ENCODE measurements at regions not wholly inside any gene's neighbourhood (a gene's known extent, or its start where the extent isn't known, plus 50 kb on each side); places are given as distances from the start of the nearest gene placed in this dataset.

DNA sequence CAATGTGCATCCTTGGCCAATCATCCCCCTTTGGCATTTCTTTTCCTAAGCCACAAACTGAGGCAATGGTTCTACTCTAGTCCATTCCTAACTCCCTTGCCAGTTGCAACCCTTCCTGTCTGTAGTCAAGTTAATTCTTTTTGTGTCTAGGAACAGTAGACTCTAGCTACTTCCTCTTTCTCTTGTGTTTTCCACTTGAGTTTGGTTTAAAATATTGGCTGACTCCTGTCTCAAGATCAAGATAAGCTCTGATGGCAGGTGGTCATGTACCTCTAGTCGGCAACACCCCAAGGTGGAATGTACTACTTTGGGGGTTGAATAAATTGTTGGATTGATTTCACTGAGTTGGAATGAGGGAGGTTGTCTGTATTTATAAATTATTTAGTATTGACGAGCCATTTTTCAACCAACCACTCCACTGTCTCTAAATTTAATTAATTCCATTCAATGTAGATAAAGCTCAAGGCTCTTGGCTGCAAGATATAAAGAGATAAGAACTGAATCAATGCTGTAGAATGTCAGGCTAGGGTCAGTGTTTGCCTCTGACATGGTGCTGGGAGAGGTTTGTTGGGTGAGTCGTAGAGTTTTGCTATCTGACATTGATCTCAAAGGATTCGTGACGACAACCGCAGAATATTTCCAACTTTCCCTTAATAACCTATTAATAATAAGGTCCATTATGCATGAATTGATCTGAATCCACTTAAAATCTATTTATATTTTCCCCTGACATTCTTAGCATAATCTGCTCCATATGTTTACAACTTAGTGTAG is 188.7 kb upstream of the APCDD1 start:
- DNase-seq (ENCODE audit: low spot score) (no peak), ATAC-seq (ENCODE audit: low FRiP score) (no peak)
- TF ChIP-seq, protein P1, sequence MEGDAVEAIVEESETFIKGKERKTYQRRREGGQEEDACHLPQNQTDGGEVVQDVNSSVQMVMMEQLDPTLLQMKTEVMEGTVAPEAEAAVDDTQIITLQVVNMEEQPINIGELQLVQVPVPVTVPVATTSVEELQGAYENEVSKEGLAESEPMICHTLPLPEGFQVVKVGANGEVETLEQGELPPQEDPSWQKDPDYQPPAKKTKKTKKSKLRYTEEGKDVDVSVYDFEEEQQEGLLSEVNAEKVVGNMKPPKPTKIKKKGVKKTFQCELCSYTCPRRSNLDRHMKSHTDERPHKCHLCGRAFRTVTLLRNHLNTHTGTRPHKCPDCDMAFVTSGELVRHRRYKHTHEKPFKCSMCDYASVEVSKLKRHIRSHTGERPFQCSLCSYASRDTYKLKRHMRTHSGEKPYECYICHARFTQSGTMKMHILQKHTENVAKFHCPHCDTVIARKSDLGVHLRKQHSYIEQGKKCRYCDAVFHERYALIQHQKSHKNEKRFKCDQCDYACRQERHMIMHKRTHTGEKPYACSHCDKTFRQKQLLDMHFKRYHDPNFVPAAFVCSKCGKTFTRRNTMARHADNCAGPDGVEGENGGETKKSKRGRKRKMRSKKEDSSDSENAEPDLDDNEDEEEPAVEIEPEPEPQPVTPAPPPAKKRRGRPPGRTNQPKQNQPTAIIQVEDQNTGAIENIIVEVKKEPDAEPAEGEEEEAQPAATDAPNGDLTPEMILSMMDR (IDR thresholded peaks at IDR 0.05), result no peak

DNA sequence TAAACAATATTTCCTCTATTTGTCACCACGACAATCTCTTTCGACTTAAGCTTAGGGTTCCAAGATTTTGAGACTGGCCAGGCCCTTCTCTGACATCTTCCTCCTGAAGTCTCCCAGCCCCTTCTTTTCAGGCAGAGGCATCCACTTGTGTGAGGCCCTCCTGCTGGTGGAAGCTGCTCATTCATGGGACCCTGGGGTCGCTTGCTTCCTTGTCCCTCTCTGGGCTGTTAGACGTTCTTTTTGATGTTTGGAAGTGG is 188.2 kb upstream of the APCDD1 start:
- TF ChIP-seq, protein P1 (IDR thresholded peaks at IDR 0.05), result no peak
- DNase-seq (ENCODE audit: low spot score) (no peak), ATAC-seq (ENCODE audit: low FRiP score) (no peak)

DNA sequence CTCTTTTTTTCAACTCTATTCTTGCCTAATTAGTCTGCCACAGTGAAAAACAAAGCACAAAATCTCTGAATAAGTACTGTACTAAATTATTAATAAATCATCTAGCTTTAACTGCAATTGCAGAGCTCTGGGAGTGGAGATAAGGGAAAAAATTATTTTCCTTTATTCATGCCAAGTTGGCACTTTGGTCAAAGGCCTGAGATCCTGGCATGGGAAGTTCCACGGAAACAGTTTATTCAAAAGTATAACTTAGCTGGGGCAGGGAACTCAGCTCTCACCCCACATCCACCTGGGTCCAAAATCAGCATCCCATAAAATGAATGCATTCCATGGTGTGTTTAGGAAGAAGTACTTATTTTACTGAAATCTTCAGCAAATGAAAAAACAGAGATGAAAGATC is 185.2 kb upstream of the APCDD1 start:
- no peak for ATAC-seq (ENCODE audit: low FRiP score)
- no peak for DNase-seq (ENCODE audit: low spot score)
- TF ChIP-seq, protein P1 (IDR thresholded peaks at IDR 0.05), result no peak

DNA sequence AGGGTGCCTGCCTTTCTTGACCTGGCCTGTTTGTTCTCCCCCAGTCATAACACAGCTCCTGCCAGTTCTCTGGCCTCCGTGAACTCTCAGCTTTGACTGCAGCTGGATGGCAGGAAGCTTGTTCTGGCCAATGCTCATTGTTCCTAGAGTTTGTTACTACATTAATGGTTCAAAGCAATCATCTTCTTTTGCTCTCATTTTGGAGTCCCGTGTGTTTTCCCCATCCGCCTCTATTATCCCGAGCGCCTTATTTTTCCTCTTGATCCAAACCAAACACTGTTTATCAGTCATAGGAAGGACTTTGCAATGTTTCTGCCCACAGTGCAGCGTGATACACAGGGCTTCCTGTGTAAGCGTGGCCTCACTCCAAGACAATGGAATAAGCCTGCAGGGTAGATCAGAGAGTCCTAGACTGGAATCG is 184.3 kb upstream of the APCDD1 start:
- TF ChIP-seq, protein P1 (IDR thresholded peaks at IDR 0.05), result no peak
- no peak for ATAC-seq (ENCODE audit: low FRiP score)
- no peak for DNase-seq (ENCODE audit: low spot score)

DNA sequence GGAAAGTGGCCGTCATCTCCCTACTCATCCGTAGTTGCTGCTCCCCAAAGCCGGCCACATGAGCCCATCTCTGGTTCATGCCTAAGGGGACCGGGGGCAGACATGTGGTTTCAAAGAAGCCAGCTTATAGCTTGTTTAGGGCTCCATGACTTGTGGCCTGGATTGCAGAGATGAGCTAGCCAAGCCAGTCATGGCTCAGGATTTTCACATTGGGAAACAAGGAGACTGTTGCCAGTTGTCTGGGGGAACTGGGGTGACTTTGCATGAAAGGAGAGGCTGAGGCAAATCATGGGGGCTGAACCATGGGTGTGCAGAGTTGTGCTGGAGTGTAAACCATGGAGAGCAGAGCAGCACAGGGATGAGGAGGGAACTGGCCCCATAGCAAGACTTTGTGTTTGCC is 183.0 kb upstream of the APCDD1 start:
- DNase-seq (ENCODE audit: low spot score), result no peak
- TF ChIP-seq, protein P1 (IDR thresholded peaks at IDR 0.05), result no peak
- ATAC-seq (ENCODE audit: low FRiP score), result no peak

DNA sequence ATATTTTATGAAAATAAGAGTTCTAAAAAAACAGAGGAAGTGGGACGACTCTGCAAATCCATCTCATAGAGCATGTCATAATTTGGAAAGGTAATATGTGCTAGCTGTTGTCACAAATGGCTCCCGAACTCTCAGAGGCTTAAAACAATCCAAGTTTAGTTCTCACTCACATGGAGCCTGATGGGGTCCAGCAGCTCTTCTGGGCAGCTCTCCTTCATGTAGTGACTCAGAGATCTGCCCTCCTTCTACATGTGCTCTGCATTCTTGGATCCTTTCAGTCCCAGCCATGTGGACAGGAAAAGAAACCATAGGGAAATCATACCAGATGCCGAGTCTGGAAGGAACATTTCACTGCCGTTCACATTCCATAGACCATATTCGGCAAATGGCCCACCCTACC is 180.1 kb upstream of the APCDD1 start:
- DNase-seq (ENCODE audit: low spot score) (no peak), ATAC-seq (ENCODE audit: low FRiP score) (no peak)
- TF ChIP-seq, protein P1 (IDR thresholded peaks at IDR 0.05), result no peak

DNA sequence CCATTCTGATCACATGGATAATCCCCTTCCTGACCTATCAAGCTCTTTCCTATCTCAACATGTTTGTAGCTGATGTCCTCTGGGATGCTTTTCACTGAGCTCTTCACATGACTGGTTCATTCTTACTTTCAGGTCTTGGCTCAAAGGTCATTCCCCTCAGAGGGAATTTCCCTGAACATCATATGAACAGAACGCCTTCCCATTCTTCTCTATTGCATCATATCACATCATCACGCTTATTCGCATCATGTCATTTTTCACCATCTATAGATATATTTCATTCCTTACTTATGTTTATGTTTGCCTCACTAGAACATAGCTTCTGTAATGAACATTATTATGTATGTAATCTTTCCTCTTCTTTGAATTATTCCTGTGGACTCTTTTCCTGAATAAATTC is 178.9 kb upstream of the APCDD1 start:
- TF ChIP-seq, protein P1 (IDR thresholded peaks at IDR 0.05), result no peak
- no peak for DNase-seq (ENCODE audit: low spot score)
- ATAC-seq (ENCODE audit: low FRiP score), result no peak
